ENCODE measurements at regions not wholly inside any gene's neighbourhood (a gene's known extent, or its start where the extent isn't known, plus 50 kb on each side); places are given as distances from the start of the nearest gene placed in this dataset.

GRCh38 chr9:118836891-118837290, 532.3 kb downstream of the BRINP1 start:
- DNase-seq = no peak
- Histone ChIP-seq H3K9me3 (no peaks in the 10 kb centered on the region), H3K4me3 (ENCODE audit: low read depth, low read length) (no peak overlapping the region), H3K27me3 (no peaks in the 10 kb centered on the region), H3K4me1 (no peaks in the 10 kb centered on the region), H3K36me3 (no peaks in the 10 kb centered on the region)
- TF ChIP-seq, protein P1, sequence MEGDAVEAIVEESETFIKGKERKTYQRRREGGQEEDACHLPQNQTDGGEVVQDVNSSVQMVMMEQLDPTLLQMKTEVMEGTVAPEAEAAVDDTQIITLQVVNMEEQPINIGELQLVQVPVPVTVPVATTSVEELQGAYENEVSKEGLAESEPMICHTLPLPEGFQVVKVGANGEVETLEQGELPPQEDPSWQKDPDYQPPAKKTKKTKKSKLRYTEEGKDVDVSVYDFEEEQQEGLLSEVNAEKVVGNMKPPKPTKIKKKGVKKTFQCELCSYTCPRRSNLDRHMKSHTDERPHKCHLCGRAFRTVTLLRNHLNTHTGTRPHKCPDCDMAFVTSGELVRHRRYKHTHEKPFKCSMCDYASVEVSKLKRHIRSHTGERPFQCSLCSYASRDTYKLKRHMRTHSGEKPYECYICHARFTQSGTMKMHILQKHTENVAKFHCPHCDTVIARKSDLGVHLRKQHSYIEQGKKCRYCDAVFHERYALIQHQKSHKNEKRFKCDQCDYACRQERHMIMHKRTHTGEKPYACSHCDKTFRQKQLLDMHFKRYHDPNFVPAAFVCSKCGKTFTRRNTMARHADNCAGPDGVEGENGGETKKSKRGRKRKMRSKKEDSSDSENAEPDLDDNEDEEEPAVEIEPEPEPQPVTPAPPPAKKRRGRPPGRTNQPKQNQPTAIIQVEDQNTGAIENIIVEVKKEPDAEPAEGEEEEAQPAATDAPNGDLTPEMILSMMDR (IDR thresholded peaks at IDR 0.05; ENCODE audit: low read depth, low read length) = no peak

GRCh38 chr9:118871531-118871930, 497.7 kb downstream of the BRINP1 start:
- H3K36me3 ChIP-seq = no peaks in the 10 kb centered on the region

DNA sequence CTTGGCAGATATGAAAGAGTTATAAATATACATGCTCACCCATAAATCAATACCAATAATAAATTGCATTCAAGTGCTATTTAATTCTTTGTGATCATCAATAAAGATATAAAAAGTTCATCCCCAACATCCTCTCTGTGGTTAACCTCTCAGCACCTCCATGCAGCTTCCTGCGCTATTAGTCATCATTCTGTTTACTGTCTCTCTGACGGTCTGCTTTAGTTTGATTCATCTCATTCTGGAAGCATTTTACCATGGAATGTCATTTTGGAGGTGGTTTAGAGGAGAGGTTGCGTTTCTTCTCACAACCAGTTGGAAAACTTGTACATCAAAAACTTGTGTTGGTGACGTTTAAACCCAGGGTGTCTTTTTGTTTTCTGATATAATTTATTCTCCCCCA, 486.6 kb downstream of the BRINP1 start:
- H3K4me3 ChIP-seq (ENCODE audit: low read depth, low read length) = no peak overlapping the region
- H3K36me3 ChIP-seq = no peaks in the 10 kb centered on the region
- no peaks in the 10 kb centered on the region for H3K9me3 ChIP-seq
- no peaks in the 10 kb centered on the region for H3K27me3 ChIP-seq
- H3K4me1 ChIP-seq = no peaks in the 10 kb centered on the region
- DNase-seq = no peak
- TF ChIP-seq, protein P1 (IDR thresholded peaks at IDR 0.05; ENCODE audit: low read depth, low read length) = no peak

More at GRCh38 chr9:118871531-118871930, 497.7 kb downstream of the BRINP1 start:
- Histone ChIP-seq H3K4me3 (ENCODE audit: low read depth, low read length) (no peak overlapping the region), H3K9me3 (no peaks in the 10 kb centered on the region), H3K27me3 (no peaks in the 10 kb centered on the region), H3K4me1 (no peaks in the 10 kb centered on the region)
- DNase-seq = no peak
- TF ChIP-seq, protein P1 (IDR thresholded peaks at IDR 0.05; ENCODE audit: low read depth, low read length) = no peak

DNA sequence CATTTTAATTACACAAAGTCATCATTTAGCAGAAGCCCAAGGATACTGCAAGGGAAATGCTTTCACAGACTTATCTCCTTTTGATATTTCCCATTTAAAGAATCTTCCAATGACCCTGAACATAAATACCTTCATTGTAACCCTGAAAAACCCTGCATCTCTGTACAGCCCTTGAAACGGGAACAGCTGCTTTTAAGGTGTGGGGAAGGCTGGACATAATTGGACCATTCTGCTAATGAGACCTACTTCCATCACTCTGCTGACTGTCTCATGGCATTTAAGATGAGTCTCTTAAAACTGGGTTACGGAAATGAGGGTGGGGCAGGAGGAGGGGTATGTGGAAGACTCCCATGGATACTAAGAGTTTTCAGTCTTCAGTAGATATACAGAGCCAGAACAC, 485.8 kb downstream of the BRINP1 start:
- TF ChIP-seq, protein P1 (IDR thresholded peaks at IDR 0.05; ENCODE audit: low read depth, low read length) = no peak
- Histone ChIP-seq H3K27me3 (no peaks in the 10 kb centered on the region), H3K4me1 (no peaks in the 10 kb centered on the region), H3K4me3 (ENCODE audit: low read depth, low read length) (no peak overlapping the region), H3K9me3 (no peaks in the 10 kb centered on the region), H3K36me3 (no peaks in the 10 kb centered on the region)
- no peak for DNase-seq

- Histone ChIP-seq H3K36me3 (no peaks in the 10 kb centered on the region), H3K4me3 (ENCODE audit: low read depth, low read length) (no peak overlapping the region), H3K9me3 (no peaks in the 10 kb centered on the region), H3K4me1 (no peaks in the 10 kb centered on the region), H3K27me3 (no peaks in the 10 kb centered on the region)
- no peak for DNase-seq
- TF ChIP-seq, protein P1 (IDR thresholded peaks at IDR 0.05; ENCODE audit: low read depth, low read length) = no peak
Observed at GRCh38 chr9:118891213-118891612, 478.0 kb downstream of the BRINP1 start.

GRCh38 chr9:118896324-118897000, 472.8 kb downstream of the BRINP1 start:
- Histone ChIP-seq H3K27me3 (no peaks in the 10 kb centered on the region), H3K4me3 (ENCODE audit: low read depth, low read length) (no peak overlapping the region), H3K36me3 (no peaks in the 10 kb centered on the region), H3K9me3 (no peaks in the 10 kb centered on the region), H3K4me1 (no peaks in the 10 kb centered on the region)
- no peak for DNase-seq
- TF ChIP-seq, protein P1 (IDR thresholded peaks at IDR 0.05; ENCODE audit: low read depth, low read length) = no peak

Measured in BE2C (cell line).